ENCODE measurements at regions not wholly inside any gene's neighbourhood (a gene's known extent, or its start where the extent isn't known, plus 50 kb on each side); places are given as distances from the start of the nearest gene placed in this dataset.

DNA sequence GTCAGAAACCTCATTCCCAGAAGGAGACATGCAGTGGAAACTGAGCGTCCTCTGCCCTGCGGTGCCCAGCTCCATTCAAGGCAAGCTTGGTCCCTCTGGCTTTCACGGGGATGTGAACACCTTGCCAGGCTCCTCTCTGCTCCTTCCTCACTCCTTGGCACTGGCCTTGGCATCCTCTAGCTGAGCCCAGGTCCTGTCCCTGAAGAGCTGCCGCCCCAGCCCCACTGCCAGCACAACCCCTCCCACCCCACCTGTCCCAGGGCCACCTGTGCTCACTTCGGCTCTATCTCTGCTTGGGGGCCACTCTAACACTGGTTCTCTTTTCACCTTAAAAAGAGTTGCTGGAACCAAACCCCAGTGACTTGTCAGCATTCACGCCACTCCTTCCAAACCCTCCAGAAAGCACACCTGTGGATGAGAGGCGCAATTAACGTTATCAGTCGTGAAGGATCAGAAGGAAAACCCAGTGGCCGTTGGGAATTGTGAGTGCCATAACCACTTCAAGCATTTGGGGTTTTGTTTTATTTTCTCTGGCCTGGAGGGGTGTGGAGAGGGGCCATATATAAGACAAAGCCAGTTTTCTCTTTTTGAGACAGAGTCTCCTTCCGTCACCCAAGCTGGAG, 103.7 kb downstream of the AXIN2 start:
- TF ChIP-seq, protein P1, sequence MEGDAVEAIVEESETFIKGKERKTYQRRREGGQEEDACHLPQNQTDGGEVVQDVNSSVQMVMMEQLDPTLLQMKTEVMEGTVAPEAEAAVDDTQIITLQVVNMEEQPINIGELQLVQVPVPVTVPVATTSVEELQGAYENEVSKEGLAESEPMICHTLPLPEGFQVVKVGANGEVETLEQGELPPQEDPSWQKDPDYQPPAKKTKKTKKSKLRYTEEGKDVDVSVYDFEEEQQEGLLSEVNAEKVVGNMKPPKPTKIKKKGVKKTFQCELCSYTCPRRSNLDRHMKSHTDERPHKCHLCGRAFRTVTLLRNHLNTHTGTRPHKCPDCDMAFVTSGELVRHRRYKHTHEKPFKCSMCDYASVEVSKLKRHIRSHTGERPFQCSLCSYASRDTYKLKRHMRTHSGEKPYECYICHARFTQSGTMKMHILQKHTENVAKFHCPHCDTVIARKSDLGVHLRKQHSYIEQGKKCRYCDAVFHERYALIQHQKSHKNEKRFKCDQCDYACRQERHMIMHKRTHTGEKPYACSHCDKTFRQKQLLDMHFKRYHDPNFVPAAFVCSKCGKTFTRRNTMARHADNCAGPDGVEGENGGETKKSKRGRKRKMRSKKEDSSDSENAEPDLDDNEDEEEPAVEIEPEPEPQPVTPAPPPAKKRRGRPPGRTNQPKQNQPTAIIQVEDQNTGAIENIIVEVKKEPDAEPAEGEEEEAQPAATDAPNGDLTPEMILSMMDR (conservative IDR thresholded peaks at IDR 0.05 in 1 of 2, IDR thresholded peaks at IDR 0.05 in 1 of 2; ENCODE audit: low read depth in 1 of 2, low read length in 2 of 2), result no peak
- TF ChIP-seq EZH2 (IDR thresholded peaks at IDR 0.05; ENCODE audit: low read length, missing control alignments), result no peak

Measured in fibroblast of lung (primary cell).